ENCODE measurements at regions not wholly inside any gene's neighbourhood (a gene's known extent, or its start where the extent isn't known, plus 50 kb on each side); places are given as distances from the start of the nearest gene placed in this dataset.

GRCh38 chr10:65811931-65812525 lies 1113.8 kb upstream of the LRRTM3 start:
- H3K9me3 ChIP-seq (ENCODE audit: severe bottlenecking) = no peaks in the 10 kb centered on the region
- H3K36me3 ChIP-seq = no peaks in the 10 kb centered on the region
- no peaks in the 10 kb centered on the region for H3K27me3 ChIP-seq (ENCODE audit: insufficient read depth, low read depth, severe bottlenecking)
- no peak overlapping the region for H3K27ac ChIP-seq
- H3K4me3 ChIP-seq (ENCODE audit: low read depth, low read length) = no peak overlapping the region
- no peak for DNase-seq
- TF ChIP-seq CTCF (IDR thresholded peaks at IDR 0.05; ENCODE audit: low read depth, low read length) = no peak

- H3K27ac ChIP-seq = no peak overlapping the region
- TF ChIP-seq CTCF (IDR thresholded peaks at IDR 0.05; ENCODE audit: low read depth, low read length) = no peak
- no peak overlapping the region for H3K4me3 ChIP-seq (ENCODE audit: low read depth, low read length)
- no peaks in the 10 kb centered on the region for H3K36me3 ChIP-seq
- H3K9me3 ChIP-seq (ENCODE audit: severe bottlenecking) = no peaks in the 10 kb centered on the region
- no peak for DNase-seq
- no peaks in the 10 kb centered on the region for H3K27me3 ChIP-seq (ENCODE audit: insufficient read depth, low read depth, severe bottlenecking)
Observed at GRCh38 chr10:65816536-65816935, 1109.3 kb upstream of the LRRTM3 start.

- TF ChIP-seq CTCF (IDR thresholded peaks at IDR 0.05; ENCODE audit: low read depth, low read length) = no peak
- no peak for DNase-seq
- H3K27ac ChIP-seq = no peak overlapping the region
Observed at GRCh38 chr10:65818990-65819389, 1106.8 kb upstream of the LRRTM3 start.

GRCh38 chr10:65827359-65827758 lies 1098.5 kb upstream of the LRRTM3 start:
- Histone ChIP-seq H3K27ac (no peak overlapping the region), H3K36me3 (no peaks in the 10 kb centered on the region), H3K27me3 (ENCODE audit: insufficient read depth, low read depth, severe bottlenecking) (no peaks in the 10 kb centered on the region), H3K4me3 (ENCODE audit: low read depth, low read length) (no peak overlapping the region), H3K9me3 (ENCODE audit: severe bottlenecking) (no peaks in the 10 kb centered on the region)
- TF ChIP-seq CTCF (IDR thresholded peaks at IDR 0.05; ENCODE audit: low read depth, low read length) = no peak
- DNase-seq = no peak

More at GRCh38 chr10:65818990-65819389, 1106.8 kb upstream of the LRRTM3 start:
- Histone ChIP-seq H3K4me3 (ENCODE audit: low read depth, low read length) (no peak overlapping the region), H3K9me3 (ENCODE audit: severe bottlenecking) (no peaks in the 10 kb centered on the region), H3K36me3 (no peaks in the 10 kb centered on the region), H3K27me3 (ENCODE audit: insufficient read depth, low read depth, severe bottlenecking) (no peaks in the 10 kb centered on the region)

GRCh38 chr10:65838811-65839210 lies 1087.0 kb upstream of the LRRTM3 start:
- no peaks in the 10 kb centered on the region for H3K9me3 ChIP-seq (ENCODE audit: severe bottlenecking)

More at GRCh38 chr10:65838811-65839210, 1087.0 kb upstream of the LRRTM3 start:
- Histone ChIP-seq H3K27ac (no peak overlapping the region), H3K36me3 (no peaks in the 10 kb centered on the region), H3K27me3 (ENCODE audit: insufficient read depth, low read depth, severe bottlenecking) (no peaks in the 10 kb centered on the region), H3K4me3 (ENCODE audit: low read depth, low read length) (no peak overlapping the region)
- TF ChIP-seq CTCF (IDR thresholded peaks at IDR 0.05; ENCODE audit: low read depth, low read length) = no peak
- DNase-seq = no peak
